ENCODE measurements at regions not wholly inside any gene's neighbourhood (a gene's known extent, or its start where the extent isn't known, plus 50 kb on each side); places are given as distances from the start of the nearest gene placed in this dataset.

- no peak for TF ChIP-seq ATF7 (IDR thresholded peaks at IDR 0.05)
- TF ChIP-seq ATF7 (CRISPR knock-in tag; IDR thresholded peaks at IDR 0.05), result no peak
- TF ChIP-seq KLF16 (CRISPR knock-in tag; IDR thresholded peaks at IDR 0.05), result no peak
- TF ChIP-seq MAFF (IDR thresholded peaks at IDR 0.05; ENCODE audit: low read depth, low read length), result no peak
Measured at GRCh38 chr7:106420736-106421135, 136.0 kb upstream of the NAMPT start (continued).

- peaks cover 0 to 19% of the 10 kb centered on the region in 2 experiments; a peak in 2 of 5 replicates for H3K27me3 ChIP-seq (ENCODE audit: control insufficient read depth in 1 of 2, insufficient read depth in 2 of 2, low read length in 2 of 2)
- ChIA-PET POLR2A (no interaction called here), CTCF (ENCODE audit: low intra/inter-chr PET ratio, low total read pairs) (no interaction called here)
- no peak overlapping the region for H3K27ac ChIP-seq (ENCODE audit: extremely low read length, insufficient read depth, low read length)
- H3K4me1 ChIP-seq (ENCODE audit: insufficient read depth, low read length), result no peaks in the 10 kb centered on the region
- H3K79me2 ChIP-seq (ENCODE audit: insufficient read depth, low read length), result no peaks in the 10 kb centered on the region
- BruUV-seq (replicated peaks), result no TSS peak
- no peak overlapping the region for H3K9ac ChIP-seq (ENCODE audit: insufficient read depth, low read depth, low read length)
- no peaks in the 10 kb centered on the region for H3K36me3 ChIP-seq (replicated peaks in 1 of 2; ENCODE audit: control insufficient read depth in 1 of 2, insufficient read depth in 2 of 2, low read length in 2 of 2)
- FAIRE-seq (no peak), DNase-seq (ENCODE audit: low spot score) (no peak), ATAC-seq (no peak)
- in situ Hi-C loops (cut with HindIII; ENCODE audit: extremely low pct_ligation_motif_present, low pct_unique_long_range_greater_than_20kb), result no loop called here
- no peaks in the 10 kb centered on the region for H4K20me1 ChIP-seq (ENCODE audit: insufficient read depth, low read length)
- no peak overlapping the region for H3K4me3 ChIP-seq (replicated peaks in 1 of 3; ENCODE audit: insufficient read depth in 1 of 3, low read depth in 2 of 3, low read length in 3 of 3)
- TF ChIP-seq ARNT (IDR thresholded peaks at IDR 0.05) (no peak), ZBTB2 (CRISPR knock-in tag; IDR thresholded peaks at IDR 0.05; ENCODE audit: low read depth) (no peak), DR1 (CRISPR knock-in tag; IDR thresholded peaks at IDR 0.05) (no peak), ZSCAN12 (CRISPR knock-in tag; IDR thresholded peaks at IDR 0.05) (no peak), ZNF180 (CRISPR knock-in tag; IDR thresholded peaks at IDR 0.05; ENCODE audit: borderline replicate concordance, low read depth) (no peak)
- no peak overlapping the region for H3K4me2 ChIP-seq (ENCODE audit: low read depth, low read length)
- H2AFZ ChIP-seq (ENCODE audit: low read length), result no peak overlapping the region
- intact Hi-C loops (cut with micrococcal nuclease; ENCODE audit: unreplicated experiment), result no loop called here
- H3K9me3 ChIP-seq (ENCODE audit: low read length), result no peaks in the 10 kb centered on the region
- WGBS (ENCODE audit: low lambda C conversion rate), result 0% methylated on average over 2 of the region's 2 CpGs
Measured at GRCh38 chr7:106420210-106420609, 135.4 kb upstream of the NAMPT start.

Measured in HepG2 (cell line).